ENCODE measurements at regions not wholly inside any gene's neighbourhood (a gene's known extent, or its start where the extent isn't known, plus 50 kb on each side); places are given as distances from the start of the nearest gene placed in this dataset.

GRCh38 chr5:87184605-87185004 is 83.1 kb upstream of the RASA1 start:
- TF ChIP-seq CTCF (IDR thresholded peaks at IDR 0.05), result no peak
- no peak for TF ChIP-seq POLR2A (IDR thresholded peaks at IDR 0.05)

Data from lower leg skin (tissue), 3 donors.